Colonic mucosa (tissue), 4 donors: ENCODE measurements at regions not wholly inside any gene's neighbourhood (a gene's known extent, or its start where the extent isn't known, plus 50 kb on each side); places are given as distances from the start of the nearest gene placed in this dataset.

ENCODE experiments used
- DNase-seq: peaks from one replicate; pipeline ENCODE4 v3.0.0-alpha.2; 2020
- H3K27ac ChIP-seq: fragments of 200-600 bp; one replicate; pipeline ENCODE4 v1.8.0; 2021
- H3K27me3 ChIP-seq: fragments of 200-600 bp; one replicate; pipeline ENCODE4 v1.8.0; 2021
- H3K36me3 ChIP-seq: fragments of 200-600 bp; one replicate; pipeline ENCODE4 v1.8.0; 2021
- H3K4me1 ChIP-seq: fragments of 200-600 bp; one replicate; pipeline ENCODE4 v1.8.0; 2021; ENCODE audit warnings: mild to moderate bottlenecking
- H3K4me3 ChIP-seq: fragments of 200-600 bp; one replicate; pipeline ENCODE4 v1.8.0; 2021
- H3K9ac ChIP-seq, 2 donors: one replicate each; pipeline ENCODE4 v1.7.0; 2013; ENCODE audit warnings: control low read depth in 2 of 2, low read depth in 2 of 2, low read length in 2 of 2
- H3K9me3 ChIP-seq: fragments of 200-600 bp; one replicate; pipeline ENCODE4 v1.8.0; 2021
- intact Hi-C: fragments of 100-400 bp; cut with DNase I; formaldehyde crosslinking; loops from one replicate; pipeline ENCODE4 v1.14.1; 2022
- TF ChIP-seq, protein P1 (sequence below): fragments of 200-600 bp; IDR thresholded peaks from one replicate; pipeline ENCODE4 v1.8.0; 2022; ENCODE audit warnings: antibody characterized with exemption, mild to moderate bottlenecking
- donor health status: healthy.
- donor health status: DM: no; HTN: no; CAD: no.
- donor health status: DM: no; HTN: no; CAD: no.

DNA sequence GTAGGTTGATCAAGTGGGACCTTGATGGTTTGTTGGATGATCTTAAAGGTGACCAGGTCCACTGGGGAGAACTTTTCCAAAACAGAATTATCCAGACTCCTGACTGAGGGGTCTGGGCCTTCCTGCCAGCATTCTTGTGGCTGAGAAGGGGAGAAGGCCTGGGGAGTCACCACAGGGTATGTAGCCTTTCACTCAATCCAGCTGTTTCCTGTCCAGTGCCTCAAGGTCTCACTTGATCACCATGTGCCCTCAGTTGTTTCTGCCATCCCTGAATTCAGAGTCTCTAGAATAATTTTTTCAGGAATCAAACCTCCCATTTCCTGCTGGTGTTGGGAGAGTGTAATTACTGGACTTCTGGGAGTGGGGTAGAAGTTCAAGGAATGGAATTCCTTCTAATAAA is 54.4 kb upstream of the TANC1 start:
- no peaks in the 10 kb centered on the region for H3K9me3 ChIP-seq
- intact Hi-C loops: no loop called here
- no peaks in the 10 kb centered on the region for H3K36me3 ChIP-seq
- H3K27me3 ChIP-seq: no peaks in the 10 kb centered on the region
- H3K4me1 ChIP-seq: no peaks in the 10 kb centered on the region
- TF ChIP-seq, protein P1, sequence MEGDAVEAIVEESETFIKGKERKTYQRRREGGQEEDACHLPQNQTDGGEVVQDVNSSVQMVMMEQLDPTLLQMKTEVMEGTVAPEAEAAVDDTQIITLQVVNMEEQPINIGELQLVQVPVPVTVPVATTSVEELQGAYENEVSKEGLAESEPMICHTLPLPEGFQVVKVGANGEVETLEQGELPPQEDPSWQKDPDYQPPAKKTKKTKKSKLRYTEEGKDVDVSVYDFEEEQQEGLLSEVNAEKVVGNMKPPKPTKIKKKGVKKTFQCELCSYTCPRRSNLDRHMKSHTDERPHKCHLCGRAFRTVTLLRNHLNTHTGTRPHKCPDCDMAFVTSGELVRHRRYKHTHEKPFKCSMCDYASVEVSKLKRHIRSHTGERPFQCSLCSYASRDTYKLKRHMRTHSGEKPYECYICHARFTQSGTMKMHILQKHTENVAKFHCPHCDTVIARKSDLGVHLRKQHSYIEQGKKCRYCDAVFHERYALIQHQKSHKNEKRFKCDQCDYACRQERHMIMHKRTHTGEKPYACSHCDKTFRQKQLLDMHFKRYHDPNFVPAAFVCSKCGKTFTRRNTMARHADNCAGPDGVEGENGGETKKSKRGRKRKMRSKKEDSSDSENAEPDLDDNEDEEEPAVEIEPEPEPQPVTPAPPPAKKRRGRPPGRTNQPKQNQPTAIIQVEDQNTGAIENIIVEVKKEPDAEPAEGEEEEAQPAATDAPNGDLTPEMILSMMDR: no peak
- no peak overlapping the region for H3K27ac ChIP-seq
- no peak overlapping the region for H3K4me3 ChIP-seq
- no peak overlapping the region for H3K9ac ChIP-seq
- no peak for DNase-seq

DNA sequence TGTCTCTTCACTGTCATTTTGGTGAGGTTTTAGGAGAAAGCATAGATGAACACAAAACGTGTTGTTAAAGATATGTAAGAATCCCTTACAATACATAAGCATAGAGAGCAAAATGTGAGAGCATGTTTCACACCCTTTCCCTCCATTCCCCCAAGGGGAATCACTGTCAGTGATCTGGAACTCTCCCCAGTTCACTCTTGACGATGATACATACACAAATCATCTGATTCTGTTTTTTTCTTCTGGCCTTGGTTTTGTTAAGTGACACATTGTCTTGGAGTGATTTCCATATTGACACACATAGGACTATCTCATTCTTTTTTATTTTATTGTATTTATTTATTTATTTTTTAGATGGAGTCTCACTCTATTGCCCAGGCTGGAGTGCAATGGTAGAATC is 53.7 kb upstream of the TANC1 start:
- Histone ChIP-seq H3K4me1 (no peaks in the 10 kb centered on the region), H3K9me3 (no peaks in the 10 kb centered on the region), H3K27me3 (no peaks in the 10 kb centered on the region), H3K27ac (no peak overlapping the region), H3K36me3 (no peaks in the 10 kb centered on the region), H3K4me3 (no peak overlapping the region), H3K9ac (no peak overlapping the region)
- DNase-seq: no peak
- intact Hi-C loops: no loop called here
- TF ChIP-seq, protein P1: no peak

DNA sequence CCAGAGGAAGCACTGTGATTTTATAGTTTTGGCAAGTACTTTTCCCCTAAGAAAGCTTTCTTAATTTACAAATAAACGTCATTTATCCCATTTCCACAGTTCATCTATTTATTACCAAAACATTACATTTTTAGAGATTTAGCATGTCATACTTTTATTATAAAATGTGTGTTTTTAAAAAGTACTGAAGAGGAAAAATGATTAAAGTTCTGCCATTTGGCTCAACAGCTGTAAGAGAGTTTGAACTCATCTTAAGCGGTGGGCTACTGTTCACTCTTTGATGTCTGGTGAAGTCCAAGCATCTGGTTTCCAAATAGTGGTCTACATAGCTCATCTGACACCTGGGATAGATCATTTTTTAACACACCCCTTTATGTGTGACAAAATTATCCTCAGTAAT is 51.3 kb upstream of the TANC1 start:
- TF ChIP-seq, protein P1: no peak
- intact Hi-C loops: no loop called here
- no peaks in the 10 kb centered on the region for H3K27me3 ChIP-seq
- H3K27ac ChIP-seq: no peak overlapping the region
- no peaks in the 10 kb centered on the region for H3K9me3 ChIP-seq
- H3K9ac ChIP-seq: no peak overlapping the region
- no peak overlapping the region for H3K4me3 ChIP-seq
- H3K36me3 ChIP-seq: no peaks in the 10 kb centered on the region
- H3K4me1 ChIP-seq: no peaks in the 10 kb centered on the region
- DNase-seq: no peak

DNA sequence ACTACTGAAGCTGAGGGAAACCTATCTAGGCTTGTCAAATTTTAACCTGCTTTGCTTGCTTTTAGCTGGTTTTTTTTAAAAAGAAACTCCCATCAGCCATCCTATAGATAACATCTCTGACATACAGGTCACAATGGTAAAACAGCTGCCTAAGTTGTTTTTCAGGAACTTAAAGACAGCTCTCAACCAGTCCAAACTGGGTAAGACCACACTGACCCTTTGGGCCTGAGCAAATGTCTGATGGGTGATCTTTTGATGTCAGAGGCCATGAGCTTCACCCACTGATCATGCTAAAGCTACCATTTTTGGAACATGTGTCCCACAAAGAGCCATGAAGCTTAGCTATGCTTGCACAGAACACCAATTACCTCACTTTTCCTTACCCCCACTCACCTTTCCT is 50.0 kb upstream of the TANC1 start:
- no peak overlapping the region for H3K4me3 ChIP-seq
- H3K27me3 ChIP-seq: no peaks in the 10 kb centered on the region
- H3K9me3 ChIP-seq: no peaks in the 10 kb centered on the region
- intact Hi-C loops: no loop called here
- no peak overlapping the region for H3K9ac ChIP-seq
- TF ChIP-seq, protein P1: no peak
- no peak for DNase-seq
- H3K4me1 ChIP-seq: no peaks in the 10 kb centered on the region
- no peaks in the 10 kb centered on the region for H3K36me3 ChIP-seq
- no peak overlapping the region for H3K27ac ChIP-seq
